Activated CD8-positive, alpha-beta T cell treated with anti-CD3 and anti-CD28 coated beads, Interleukin-2, amount 10 ng/mL, durations not matched to agents 7 days and 5 days (primary cell): ENCODE measurements at regions not wholly inside any gene's neighbourhood (a gene's known extent, or its start where the extent isn't known, plus 50 kb on each side); places are given as distances from the start of the nearest gene placed in this dataset.
"Not testable (repeated sequence)": the region's sequence is repeated elsewhere in the genome, so short reads cannot be mapped to it uniquely, and the experiment has no call there.

Experiments
- ATAC-seq: fragments of 150-1000 bp; cut with Tn5 transposase; one replicate; pipeline ENCODE4 v1.10.0; 2021; ENCODE audit warnings: moderate library complexity
- CTCF ChIA-PET: fragments of 350-600 bp; sonication (Branson Sonifier 250); formaldehyde crosslinking; loops from one replicate; lab custom pipeline; 2021; ENCODE audit warnings: antibody characterized with exemption; lab: Charles Lee
- POLR2A ChIA-PET: fragments of 350-600 bp; sonication (Branson Sonifier 250); formaldehyde crosslinking; loops from one replicate; lab custom pipeline; 2021; ENCODE audit warnings: antibody characterized with exemption; lab: Charles Lee
- DNase-seq: peaks from one replicate; pipeline ENCODE4 v3.0.0-alpha.2; 2020
- H3K27ac Mint-ChIP-seq: one replicate; pipeline ENCODE4 v1.8.0; 2021; ENCODE audit warnings: mild to moderate bottlenecking, mixed read lengths
- H3K27me3 Mint-ChIP-seq: one replicate; pipeline ENCODE4 v1.8.0; 2021; ENCODE audit warnings: low read depth, mixed read lengths
- H3K36me3 Mint-ChIP-seq: one replicate; pipeline ENCODE4 v1.8.0; 2021; ENCODE audit warnings: low read depth, mixed read lengths
- H3K4me1 Mint-ChIP-seq: one replicate; pipeline ENCODE4 v1.8.0; 2021; ENCODE audit warnings: low read depth, mixed read lengths
- H3K4me3 Mint-ChIP-seq: one replicate; pipeline ENCODE4 v1.8.0; 2021; ENCODE audit warnings: mild to moderate bottlenecking, mixed read lengths
- H3K9me3 Mint-ChIP-seq: one replicate; pipeline ENCODE4 v1.8.0; 2022; ENCODE audit warnings: mixed read lengths; ENCODE audit not compliant: insufficient read depth

DNA sequence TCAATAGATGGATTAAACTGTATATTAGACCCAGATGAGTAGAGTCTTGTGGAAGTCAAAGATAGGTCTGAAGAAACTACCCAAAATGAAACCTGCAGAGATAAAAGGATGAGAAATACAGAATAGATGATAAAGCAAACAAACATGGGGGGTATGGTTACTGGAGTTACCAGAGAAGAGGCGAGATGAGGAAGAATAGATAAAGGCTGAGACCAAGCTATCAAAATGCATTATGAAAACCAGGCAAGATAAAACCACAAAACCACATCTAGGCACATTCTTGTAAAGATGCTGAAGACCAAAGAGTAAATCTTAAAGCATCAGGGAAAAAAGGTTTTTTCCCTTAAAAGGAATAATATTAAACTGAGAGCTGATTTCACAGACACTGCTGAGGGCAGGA, 271.8 kb upstream of the NBPF12 start:
- H3K27ac Mint-ChIP-seq, DNase-seq, POLR2A ChIA-PET, H3K4me1 Mint-ChIP-seq, ATAC-seq, H3K36me3 Mint-ChIP-seq, CTCF ChIA-PET, H3K27me3 Mint-ChIP-seq, H3K4me3 Mint-ChIP-seq, H3K9me3 Mint-ChIP-seq: not testable (repeated sequence)

GRCh38 chr1:146660242-146660641, 277.9 kb upstream of the NBPF12 start:
- H3K4me1 Mint-ChIP-seq, H3K36me3 Mint-ChIP-seq, POLR2A ChIA-PET, H3K9me3 Mint-ChIP-seq, CTCF ChIA-PET, ATAC-seq, DNase-seq, H3K4me3 Mint-ChIP-seq, H3K27ac Mint-ChIP-seq, H3K27me3 Mint-ChIP-seq: not testable (repeated sequence)

DNA sequence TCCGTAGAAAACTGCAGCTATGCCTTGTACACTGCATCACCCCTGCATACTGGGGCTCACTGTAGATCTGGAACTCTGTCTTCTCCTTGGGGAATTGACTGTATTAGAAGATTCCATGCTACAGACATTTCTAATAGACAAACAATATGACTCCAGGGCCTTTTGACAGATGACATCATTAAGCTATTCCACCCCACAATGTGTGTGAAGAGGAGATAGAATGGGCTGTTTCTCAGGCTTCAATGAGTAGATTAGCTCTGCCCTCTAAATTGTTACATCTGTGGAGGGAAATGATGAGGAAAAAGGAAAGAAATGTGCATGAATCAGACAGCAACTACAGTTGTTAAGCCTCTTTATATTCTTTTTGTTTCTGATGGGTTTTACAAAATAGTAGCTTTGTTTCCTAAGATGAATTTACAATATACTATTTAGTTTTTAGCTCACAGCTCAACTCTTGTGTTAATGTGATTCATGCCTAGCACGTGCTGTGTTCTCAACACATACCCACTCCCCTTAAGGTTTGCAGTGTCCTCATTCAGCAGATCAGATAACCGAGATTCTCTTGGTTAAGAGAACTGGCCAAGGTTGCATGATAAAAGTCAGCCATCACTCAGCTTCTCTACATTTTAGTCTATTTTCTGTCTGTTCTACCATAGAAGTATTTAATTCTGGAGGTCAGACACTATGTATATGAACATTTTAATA, 281.6 kb upstream of the NBPF12 start:
- H3K4me3 Mint-ChIP-seq, H3K27me3 Mint-ChIP-seq, H3K9me3 Mint-ChIP-seq, DNase-seq, POLR2A ChIA-PET, H3K27ac Mint-ChIP-seq, CTCF ChIA-PET, ATAC-seq, H3K4me1 Mint-ChIP-seq, H3K36me3 Mint-ChIP-seq: not testable (repeated sequence)

- H3K4me1 Mint-ChIP-seq, H3K4me3 Mint-ChIP-seq, DNase-seq, H3K36me3 Mint-ChIP-seq, H3K27me3 Mint-ChIP-seq, POLR2A ChIA-PET, ATAC-seq, CTCF ChIA-PET, H3K9me3 Mint-ChIP-seq, H3K27ac Mint-ChIP-seq: not testable (repeated sequence)
Observed at GRCh38 chr1:146654763-146655162, 283.4 kb upstream of the NBPF12 start.

GRCh38 chr1:146645978-146646604, 292.0 kb upstream of the NBPF12 start:
- H3K4me3 Mint-ChIP-seq, H3K36me3 Mint-ChIP-seq, ATAC-seq, H3K27ac Mint-ChIP-seq, H3K4me1 Mint-ChIP-seq, H3K27me3 Mint-ChIP-seq, POLR2A ChIA-PET, DNase-seq, CTCF ChIA-PET, H3K9me3 Mint-ChIP-seq: not testable (repeated sequence)

DNA sequence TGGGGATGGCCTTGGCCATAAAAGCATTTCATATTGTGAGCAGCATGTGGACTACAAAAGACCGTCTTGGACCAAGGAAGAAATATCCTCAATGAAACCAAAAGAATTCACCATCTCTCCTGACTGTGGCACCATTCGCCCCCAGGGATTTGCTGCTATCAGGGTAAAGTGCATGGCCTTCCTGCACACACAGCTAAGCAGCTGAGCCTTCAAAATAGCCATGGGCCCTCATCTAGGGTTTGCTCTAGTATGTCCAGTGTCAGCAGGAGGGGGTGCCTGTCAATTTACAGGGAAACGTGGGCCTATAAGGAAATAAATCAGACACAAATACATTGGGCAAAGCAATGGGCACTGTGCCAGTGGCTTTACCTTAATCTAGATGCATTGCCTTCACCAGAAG, 296.6 kb upstream of the NBPF12 start:
- H3K4me1 Mint-ChIP-seq, H3K36me3 Mint-ChIP-seq, H3K4me3 Mint-ChIP-seq, ATAC-seq, H3K9me3 Mint-ChIP-seq, DNase-seq, CTCF ChIA-PET, H3K27me3 Mint-ChIP-seq, POLR2A ChIA-PET, H3K27ac Mint-ChIP-seq: not testable (repeated sequence)

- CTCF ChIA-PET, H3K4me1 Mint-ChIP-seq, H3K36me3 Mint-ChIP-seq, H3K4me3 Mint-ChIP-seq, H3K9me3 Mint-ChIP-seq, ATAC-seq, H3K27ac Mint-ChIP-seq, POLR2A ChIA-PET, H3K27me3 Mint-ChIP-seq, DNase-seq: not testable (repeated sequence)
Observed at GRCh38 chr1:146640671-146641070, 297.5 kb upstream of the NBPF12 start.

DNA sequence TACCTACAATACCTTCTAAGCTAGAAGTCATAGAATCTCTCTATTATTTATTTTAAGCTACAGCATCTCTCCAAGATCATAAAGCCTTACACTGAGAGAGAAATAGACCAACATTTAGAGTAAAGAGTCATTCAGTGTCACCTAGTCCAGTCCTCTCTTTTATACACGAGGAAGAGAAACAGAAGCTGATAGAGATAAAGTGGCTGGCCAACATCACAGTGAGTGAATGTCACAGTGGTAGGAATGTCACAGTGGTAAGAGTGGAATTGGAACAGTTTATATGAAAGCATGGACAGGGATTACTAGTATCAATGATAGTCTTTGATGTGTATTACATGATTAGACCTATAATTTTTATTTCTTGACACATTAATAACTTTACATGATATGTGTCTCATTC, 307.8 kb upstream of the NBPF12 start:
- CTCF ChIA-PET, H3K9me3 Mint-ChIP-seq, POLR2A ChIA-PET, ATAC-seq, H3K4me1 Mint-ChIP-seq, H3K36me3 Mint-ChIP-seq, DNase-seq, H3K4me3 Mint-ChIP-seq, H3K27me3 Mint-ChIP-seq, H3K27ac Mint-ChIP-seq: not testable (repeated sequence)

DNA sequence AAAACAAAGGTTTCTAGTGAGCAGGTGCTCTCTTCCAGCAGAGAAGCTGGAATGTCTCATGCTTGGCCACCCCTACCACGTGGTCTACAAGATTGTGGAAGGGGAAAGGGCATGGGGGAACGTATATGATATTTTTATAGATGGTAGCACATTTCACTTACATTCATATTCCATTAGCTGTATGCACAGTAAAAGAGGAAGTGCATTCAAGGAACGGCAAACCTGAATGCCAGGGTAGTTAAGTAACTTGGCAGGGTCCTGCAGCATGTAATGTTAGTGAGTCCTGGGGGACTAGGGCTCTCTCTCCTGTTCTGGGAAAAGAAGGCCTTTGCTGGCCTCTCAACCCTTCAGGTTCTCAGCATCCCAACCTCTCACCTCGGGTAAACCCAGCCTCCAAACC, 319.5 kb upstream of the NBPF12 start:
- H3K4me3 Mint-ChIP-seq, H3K27ac Mint-ChIP-seq, H3K9me3 Mint-ChIP-seq, CTCF ChIA-PET, H3K27me3 Mint-ChIP-seq, H3K36me3 Mint-ChIP-seq, DNase-seq, H3K4me1 Mint-ChIP-seq, ATAC-seq, POLR2A ChIA-PET: not testable (repeated sequence)

- H3K27me3 Mint-ChIP-seq, ATAC-seq, POLR2A ChIA-PET, H3K36me3 Mint-ChIP-seq, H3K9me3 Mint-ChIP-seq, DNase-seq, H3K4me1 Mint-ChIP-seq, CTCF ChIA-PET, H3K27ac Mint-ChIP-seq, H3K4me3 Mint-ChIP-seq: not testable (repeated sequence)
Observed at GRCh38 chr1:146604681-146605080, 333.4 kb upstream of the NBPF12 start.

DNA sequence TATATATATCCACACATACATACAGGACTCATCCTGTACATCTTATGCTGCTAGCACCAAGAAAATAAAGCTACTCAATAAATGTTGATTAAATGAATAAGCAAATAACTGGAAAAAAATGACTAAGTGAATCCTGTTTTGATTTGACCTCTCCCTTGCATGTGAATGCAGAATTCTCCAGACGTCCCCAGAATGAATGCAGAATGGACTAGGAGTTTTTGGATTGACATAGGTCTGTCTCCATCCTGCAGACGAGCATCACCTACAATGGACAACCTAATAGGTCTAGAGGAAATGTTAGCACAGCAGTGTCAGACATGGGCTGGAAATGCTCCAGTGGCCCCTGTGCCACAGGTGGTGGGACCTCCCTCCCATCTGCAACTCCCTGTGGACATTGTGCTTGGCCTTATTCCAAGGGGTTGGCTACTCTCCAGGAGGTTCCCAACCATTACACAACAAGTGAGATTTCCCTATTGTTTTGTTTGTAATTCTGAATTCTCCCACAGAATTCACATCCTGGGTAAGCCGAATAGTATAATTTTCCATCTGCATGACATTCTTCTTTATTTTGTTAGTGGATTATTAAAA, 337.3 kb upstream of the NBPF12 start:
- POLR2A ChIA-PET, CTCF ChIA-PET, DNase-seq, H3K9me3 Mint-ChIP-seq, H3K4me3 Mint-ChIP-seq, H3K27ac Mint-ChIP-seq, H3K27me3 Mint-ChIP-seq, H3K36me3 Mint-ChIP-seq, ATAC-seq, H3K4me1 Mint-ChIP-seq: not testable (repeated sequence)

DNA sequence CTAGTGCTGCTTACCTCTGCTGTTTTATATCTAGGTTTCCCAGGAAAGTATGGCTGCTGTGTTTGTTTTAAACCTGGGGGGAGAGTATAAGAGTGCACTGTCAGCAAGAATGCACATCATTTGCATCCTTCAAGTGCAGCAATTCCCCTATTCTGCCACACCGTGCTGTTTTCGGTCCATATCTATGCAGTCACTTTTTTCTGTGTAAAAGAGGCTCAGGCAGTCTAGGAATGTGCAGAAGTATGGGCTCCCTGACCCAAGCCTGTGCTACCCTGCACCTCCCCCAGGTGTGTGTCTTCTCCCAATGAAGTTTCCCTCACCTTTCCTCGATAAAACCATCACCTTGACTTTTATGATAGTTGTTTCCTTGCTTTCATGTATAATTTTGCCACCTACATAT, 338.2 kb upstream of the NBPF12 start:
- POLR2A ChIA-PET, CTCF ChIA-PET, ATAC-seq, H3K9me3 Mint-ChIP-seq, DNase-seq, H3K27ac Mint-ChIP-seq, H3K27me3 Mint-ChIP-seq, H3K4me3 Mint-ChIP-seq, H3K4me1 Mint-ChIP-seq, H3K36me3 Mint-ChIP-seq: not testable (repeated sequence)
